GM12872 (cell line): ENCODE measurements at regions not wholly inside any gene's neighbourhood (a gene's known extent, or its start where the extent isn't known, plus 50 kb on each side); places are given as distances from the start of the nearest gene placed in this dataset.
A peak's percentile ranks its signal among the peaks of the same experiment; 100 is the strongest.

Source experiments
- CTCF ChIP-seq: IDR thresholded peaks from 3 replicates; pipeline ENCODE4 v1.5.1; 2011; ENCODE audit warnings: low read depth, mild to moderate bottlenecking, low read length, moderate library complexity; ENCODE audit not compliant: insufficient read depth

DNA sequence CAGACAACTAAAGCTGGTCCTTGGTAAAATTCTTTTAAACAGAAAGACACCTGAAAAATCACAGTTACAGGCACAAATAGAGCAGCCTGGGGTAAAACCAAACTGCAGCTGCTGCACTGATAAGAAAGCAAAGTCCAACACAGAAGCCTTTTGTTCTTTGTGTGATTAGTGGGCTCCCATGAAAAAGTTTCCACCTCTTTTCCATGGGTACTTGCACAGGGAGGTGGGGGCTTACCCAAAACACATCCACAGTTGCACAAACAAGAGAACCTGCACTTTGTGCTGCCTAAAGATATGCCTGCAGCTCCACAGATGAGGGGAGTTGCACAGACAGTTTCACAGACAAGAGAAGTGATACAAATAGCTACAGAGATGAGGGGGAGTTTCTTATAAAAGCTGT, 106.7 kb upstream of the SLC5A9 start:
- TF ChIP-seq CTCF, result no peak

DNA sequence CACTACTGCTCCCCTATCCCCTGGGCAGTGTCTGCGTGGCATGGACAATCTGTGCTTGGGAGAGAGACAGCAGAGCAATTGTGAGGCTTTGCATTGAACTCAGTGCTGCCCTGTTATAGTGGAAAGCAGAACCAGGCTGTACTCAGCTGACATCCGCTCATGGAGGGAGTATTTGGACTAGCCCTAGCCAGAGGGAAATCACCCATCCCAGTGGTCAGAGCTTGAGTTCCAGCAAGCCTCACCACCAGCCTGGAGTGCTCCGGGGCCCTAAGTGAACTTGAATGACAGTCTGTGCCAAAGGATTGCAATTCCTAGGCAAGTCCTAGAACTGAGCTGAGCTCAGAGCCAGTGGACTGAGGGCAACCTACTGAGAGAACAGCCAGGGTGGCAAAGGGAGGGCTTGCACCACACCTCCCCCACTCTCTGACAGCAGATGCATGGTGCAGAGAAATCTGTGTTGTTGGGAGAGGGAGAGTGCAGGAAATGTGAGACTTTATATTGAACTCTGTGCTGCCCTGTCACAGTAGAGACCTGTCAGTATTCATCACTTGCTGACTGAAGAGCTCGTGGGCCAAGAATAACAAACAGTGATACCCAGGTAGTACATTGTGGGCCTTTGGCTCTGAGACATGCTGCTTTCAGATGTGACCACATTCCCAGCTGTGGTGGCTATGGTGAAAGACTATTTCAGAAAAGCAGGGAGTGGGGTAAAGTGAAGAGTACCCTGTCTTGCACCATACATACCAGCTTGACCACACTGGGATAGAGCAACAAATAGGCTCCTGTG, 107.7 kb upstream of the SLC5A9 start:
- TF ChIP-seq CTCF, result no peak

DNA sequence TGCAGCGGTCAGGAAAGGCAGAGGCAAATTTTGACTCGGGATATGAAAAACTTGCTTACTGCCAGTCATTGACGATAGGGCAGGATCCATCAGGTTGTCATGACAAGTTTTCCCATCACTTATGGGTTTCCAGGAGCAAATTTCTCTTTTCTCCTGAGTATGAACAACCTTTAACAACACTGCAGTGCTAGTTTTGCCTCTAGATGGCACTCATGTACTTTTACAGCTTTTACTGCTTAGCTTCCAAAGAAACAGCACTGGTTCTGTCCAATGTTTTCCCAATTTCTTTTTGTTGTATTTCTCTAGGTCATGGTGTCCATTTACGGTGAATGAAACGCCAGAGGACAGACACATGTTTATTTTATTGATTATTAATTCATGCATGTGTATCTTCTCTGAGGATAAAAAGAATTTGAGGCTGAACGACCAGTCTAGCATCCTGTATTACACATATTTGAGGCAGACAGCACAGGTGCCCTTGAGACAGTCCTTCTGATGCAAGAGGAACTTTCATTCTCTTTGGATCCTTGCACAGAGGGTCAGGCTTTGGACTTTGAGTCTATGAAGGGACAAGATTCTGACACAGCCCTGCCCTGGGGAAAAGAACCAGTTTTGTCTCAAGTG, 112.3 kb upstream of the TRABD2B start:
- peak; percentile 80 for TF ChIP-seq CTCF

GRCh38 chr1:48107516-48107915, 110.3 kb upstream of the TRABD2B start:
- TF ChIP-seq CTCF, result no peak

DNA sequence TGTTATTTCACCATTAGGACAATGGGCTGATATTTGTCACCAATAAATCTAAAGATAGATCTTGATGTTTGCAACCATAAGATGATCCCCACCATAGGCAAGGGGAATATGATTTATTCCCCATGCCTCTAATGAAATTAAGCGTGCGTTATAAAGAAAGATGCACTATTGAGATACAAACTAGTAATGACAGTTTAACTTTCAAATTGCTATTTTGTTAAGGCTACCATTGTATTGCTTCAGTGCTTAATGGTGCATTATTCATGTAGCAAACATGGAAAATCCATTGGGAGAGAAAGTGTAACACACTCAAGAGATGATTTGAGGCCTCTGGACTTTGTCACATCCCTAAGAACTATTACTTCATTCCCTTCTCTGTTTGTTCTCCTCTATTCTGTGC, 108.9 kb upstream of the TRABD2B start:
- no peak for TF ChIP-seq CTCF

- no peak for TF ChIP-seq CTCF
Measured at GRCh38 chr1:48105165-48105564, 108.0 kb upstream of the TRABD2B start.

DNA sequence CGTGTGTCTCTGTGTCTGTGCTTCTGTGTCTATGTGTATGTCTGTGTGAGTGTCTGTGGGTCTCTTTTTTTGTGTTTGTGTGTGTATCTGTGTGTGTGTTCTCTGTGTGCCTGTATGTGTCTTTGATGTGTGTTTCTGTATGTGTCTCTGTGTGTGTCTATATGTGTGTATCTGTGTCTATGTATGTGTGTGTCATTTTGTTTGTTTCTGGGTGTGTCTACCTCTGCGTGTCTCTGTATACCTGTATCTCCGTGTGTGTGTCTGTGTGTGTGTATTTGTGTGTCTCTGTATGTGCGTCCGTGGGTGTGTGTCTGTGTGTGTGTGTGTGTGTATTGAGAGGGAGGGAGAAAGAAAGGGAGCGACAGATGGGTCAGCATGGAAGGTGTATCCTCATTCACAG, 106.3 kb upstream of the TRABD2B start:
- no peak for TF ChIP-seq CTCF
